GM21526 (cell line): ENCODE measurements at regions not wholly inside any gene's neighbourhood (a gene's known extent, or its start where the extent isn't known, plus 50 kb on each side); places are given as distances from the start of the nearest gene placed in this dataset.
A peak's percentile ranks its signal among the peaks of the same experiment; 100 is the strongest.
"Not testable (repeated sequence)": the region's sequence is repeated elsewhere in the genome, so short reads cannot be mapped to it uniquely, and the experiment has no call there.

Experiments
- ATAC-seq: cut with Tn5 transposase; IDR thresholded peaks from one replicate; pipeline ENCODE4 v1.9.1; 2021; ENCODE audit warnings: moderate library complexity; ENCODE audit not compliant: unreplicated experiment, low FRiP score

DNA sequence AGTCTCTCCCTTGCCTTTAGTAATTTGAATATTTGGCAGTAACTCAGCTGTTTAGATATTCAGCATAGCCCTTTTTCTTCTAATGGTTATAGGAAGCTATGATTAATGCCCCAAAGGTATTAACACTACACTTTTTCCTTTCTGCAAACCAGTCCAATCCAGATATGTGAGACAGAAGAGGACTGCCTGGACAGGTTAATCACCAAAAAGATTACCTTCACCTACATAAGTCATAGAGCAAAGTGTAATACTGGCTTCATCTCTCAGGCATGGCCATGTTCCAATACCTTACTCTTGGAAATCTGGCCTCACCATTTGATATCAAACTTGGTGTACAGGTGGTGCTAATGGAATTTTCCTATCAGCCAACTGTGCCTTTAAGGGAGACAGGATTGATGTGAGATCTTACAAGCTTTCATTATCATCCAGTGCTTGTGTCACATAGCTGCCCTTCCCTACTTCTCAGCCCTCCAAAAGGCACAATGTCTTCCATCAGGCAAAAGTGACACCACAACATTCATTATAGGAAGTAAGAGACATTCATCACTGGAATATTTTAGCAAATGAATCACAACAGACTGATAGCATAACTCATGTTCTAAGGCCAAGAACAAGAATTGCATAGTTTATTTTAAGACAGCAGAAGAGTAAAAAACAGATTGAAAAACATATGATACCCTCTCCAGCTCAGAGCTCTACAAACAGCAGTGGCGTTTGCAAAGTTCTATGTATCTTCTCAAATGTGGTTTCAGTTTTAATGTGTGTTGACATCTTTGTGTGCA, 91.2 kb upstream of the PAM start:
- ATAC-seq: no peak

DNA sequence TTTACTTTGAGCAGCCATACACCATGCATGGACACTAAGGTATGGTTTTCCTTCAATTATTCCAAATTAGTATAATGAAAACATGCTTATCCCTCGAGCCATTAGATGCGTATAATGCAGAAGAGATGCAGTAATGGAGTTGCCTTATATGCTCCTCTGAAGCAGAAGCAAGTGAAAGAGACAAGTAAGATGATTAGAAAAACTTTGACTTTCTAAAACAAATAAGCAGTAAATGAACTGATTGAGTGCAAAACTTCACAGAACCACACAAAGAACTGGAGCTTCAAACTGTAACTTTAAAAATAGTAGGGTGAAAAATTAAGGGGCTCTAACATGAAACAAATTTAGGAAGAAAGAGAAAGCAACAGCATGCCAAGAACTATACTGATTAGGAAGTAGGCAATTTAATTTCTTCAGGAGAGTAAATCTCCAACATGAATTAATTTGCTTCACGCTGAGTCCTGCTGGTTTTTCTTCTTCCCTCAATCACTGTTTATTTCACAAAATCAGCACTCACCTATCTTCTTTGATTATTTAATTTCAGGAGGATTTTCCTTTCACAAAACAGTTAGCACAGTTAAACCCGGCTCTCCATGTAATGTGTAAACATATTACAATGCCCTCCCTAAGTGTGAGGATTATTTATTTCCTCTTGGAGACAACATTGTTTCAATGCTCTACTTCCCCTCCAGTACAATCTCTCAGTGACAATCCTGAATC, 90.3 kb upstream of the PAM start:
- ATAC-seq: no peak

DNA sequence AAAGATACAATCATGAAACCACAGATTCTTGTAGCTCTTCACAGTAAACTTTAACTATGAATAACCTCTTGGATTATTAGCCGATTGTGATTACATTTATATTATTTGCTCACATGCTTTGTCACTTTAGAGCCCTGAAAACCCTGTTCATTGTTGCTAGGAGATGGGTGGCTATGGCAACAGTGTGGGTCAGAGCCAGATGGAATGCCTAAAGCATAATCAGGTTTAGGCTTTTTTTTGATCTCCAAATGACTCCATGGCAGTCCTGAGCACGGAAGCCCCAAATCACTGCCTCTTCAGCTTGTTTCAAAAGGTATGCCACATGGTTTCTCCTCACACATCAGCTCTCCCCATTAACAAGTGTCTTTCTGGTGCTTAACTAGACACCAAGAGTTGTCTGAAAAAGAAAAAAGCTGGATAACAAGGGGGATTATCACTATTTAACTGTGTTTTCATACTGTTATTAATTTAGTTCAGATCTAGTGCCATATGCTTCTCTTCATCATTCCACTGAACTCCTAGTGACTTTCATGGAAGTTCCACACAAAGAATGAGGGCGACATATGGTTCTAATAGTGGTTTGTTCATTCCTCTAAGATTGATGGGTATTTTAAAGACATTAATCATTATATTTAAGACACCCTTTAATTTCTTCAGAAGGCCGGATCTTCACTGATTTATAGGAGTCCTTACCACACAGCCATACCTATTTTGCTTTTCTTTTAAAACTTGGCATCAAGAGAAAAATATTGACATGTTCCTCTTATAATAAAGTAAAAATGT, 88.8 kb upstream of the PAM start:
- no peak for ATAC-seq

GRCh38 chr5:102668220-102668932, 86.7 kb upstream of the PAM start:
- ATAC-seq: no peak

DNA sequence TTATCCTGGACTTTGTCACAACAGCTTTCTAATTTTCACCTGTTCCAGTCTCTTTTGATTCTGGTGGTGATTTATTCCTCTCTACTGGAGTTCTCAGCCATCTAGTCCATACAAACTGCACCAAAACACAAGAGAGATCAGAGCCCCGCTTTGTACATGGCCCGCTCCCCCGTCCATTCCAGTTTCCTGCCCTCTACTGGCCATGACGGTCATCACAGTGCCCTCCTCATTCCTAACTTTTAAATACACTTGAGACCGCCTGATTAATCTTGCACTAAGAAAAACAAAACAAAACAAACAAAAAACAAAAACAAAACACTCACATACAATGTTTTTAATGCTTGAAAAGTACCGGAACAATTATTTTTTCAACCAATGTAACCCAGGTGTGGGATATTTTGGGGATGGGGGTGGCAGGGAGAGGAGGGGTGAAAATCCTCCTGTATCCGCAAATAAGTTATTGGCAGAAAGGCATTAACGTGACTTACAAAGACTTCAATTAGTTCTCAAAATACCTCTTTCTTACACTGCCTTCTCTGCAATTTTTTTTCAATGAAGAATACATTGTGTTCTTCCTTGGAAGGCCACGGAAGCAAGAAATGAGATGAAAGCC, 84.8 kb upstream of the PAM start:
- ATAC-seq: no peak

DNA sequence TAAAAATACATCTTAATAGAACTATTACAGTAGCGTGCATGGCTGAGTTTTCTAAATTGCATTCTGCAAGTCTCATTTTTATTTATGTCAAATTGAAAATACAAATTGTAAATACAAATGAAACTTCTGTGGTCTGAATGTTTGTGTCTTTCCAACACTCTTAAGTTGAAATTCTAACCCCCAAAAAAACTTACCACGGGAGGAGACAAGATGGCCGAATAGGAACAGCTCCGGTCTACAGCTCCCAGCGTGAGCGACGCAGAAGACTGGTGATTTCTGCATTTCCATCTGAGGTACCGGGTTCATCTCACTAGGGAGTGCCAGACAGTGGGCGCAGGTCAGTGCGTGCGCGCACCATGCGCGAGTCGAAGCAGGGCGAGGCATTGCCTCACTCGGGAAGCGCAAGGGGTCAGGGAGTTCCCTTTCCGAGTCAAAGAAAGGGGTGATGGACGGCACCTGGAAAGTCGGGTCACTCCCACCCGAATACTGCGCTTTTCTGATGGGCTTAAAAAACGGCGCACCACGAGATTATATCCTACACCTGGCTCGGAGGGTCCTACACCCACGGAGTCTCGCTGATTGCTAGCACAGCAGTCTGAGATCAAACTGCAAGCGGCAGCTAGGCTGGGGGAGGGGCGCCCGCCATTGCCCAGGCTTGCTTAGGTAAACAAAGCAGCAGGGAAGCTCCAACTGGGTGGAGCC, 83.9 kb upstream of the PAM start:
- not testable (repeated sequence) for ATAC-seq

GRCh38 chr5:102678267-102679058, 76.6 kb upstream of the PAM start:
- ATAC-seq: no peak

- ATAC-seq: peak; percentile 88
Measured at GRCh38 chr5:102681403-102681983, 73.6 kb upstream of the PAM start.

GRCh38 chr5:102682101-102682647, 72.9 kb upstream of the PAM start:
- no peak for ATAC-seq

DNA sequence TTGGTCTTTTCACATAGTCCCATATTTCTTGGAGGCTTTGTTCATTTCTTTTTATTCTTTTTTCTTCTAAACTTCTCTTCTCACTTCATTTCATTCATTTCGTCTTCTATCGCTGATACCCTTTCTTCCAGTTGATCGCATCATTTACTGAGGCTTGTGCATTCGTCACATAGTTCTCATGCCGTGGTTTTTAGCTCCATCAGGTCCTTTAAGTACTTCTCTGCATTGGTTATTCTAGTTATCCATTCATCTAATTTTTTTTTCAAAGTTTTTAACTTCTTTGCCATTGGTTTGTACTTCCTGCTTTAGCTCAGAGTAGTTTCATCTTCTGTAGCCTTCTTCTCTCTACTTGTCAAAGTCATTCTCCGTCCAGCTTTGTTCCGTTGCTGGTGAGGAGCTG, 67.0 kb upstream of the PAM start:
- not testable (repeated sequence) for ATAC-seq

DNA sequence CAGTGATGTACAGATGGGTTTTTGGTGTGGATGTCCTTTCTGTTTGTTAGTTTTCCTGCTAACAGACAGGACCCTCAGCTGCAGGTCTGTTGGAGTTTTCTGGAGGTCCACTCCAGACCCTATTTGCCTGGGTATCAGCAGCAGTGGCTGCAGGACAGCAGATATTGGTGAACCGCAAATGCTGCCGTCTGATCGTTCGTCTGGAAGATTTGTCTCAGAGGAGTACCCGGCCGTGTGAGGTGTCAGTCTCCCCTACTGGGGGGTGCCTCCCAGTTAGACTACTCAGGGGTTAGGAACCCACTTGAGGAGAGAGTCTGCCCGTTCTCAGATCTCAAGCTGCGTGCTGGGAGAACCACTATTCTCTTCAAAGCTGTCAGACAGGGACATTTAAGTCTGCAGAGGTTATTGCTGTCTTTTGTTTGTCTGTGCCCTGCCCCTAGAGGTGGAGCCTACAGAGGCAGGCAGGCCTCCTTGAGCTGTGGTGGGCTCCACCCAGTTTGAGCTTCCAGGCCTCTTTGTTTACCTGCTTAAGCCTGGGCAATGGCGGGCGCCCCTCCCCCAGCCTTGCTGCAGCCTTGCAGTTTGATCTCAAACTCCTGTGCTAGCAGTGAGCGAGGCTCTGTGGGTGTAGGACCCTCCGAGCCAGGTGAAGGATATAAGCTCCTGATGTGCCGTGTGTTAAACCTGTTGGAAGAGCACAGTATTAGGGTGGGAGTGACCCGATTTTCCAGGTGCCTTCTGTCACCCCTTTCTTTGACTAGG, 66.3 kb upstream of the PAM start:
- ATAC-seq: not testable (repeated sequence)

GRCh38 chr5:102690910-102691309, 64.2 kb upstream of the PAM start:
- ATAC-seq: no peak

GRCh38 chr5:102691434-102691833, 63.7 kb upstream of the PAM start:
- ATAC-seq: no peak

- ATAC-seq: no peak
Measured at GRCh38 chr5:102700120-102700831, 54.8 kb upstream of the PAM start.

DNA sequence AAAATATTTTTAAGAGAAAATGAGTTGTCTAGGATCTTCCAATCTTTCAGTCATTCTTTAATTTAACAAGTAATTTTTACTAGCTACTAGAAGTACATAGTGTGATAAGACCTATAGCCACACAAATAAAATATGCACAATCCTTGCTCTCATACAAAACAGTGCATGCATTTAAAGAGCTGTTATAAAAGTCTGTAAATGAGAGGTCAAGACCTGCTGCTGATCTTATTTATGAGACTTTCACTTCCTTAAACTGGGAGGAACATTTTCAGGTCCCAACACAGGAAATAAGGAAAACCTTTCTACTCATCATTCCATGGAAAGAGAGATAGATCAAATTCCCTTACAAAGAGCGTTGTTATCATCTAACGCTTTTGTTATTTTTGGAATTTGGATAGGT, 54.2 kb upstream of the PAM start:
- no peak for ATAC-seq

- ATAC-seq: no peak
Measured at GRCh38 chr5:102701748-102702147, 53.4 kb upstream of the PAM start.
